ENCODE measurements at regions not wholly inside any gene's neighbourhood (a gene's known extent, or its start where the extent isn't known, plus 50 kb on each side); places are given as distances from the start of the nearest gene placed in this dataset.
"Not testable (repeated sequence)": the region's sequence is repeated elsewhere in the genome, so short reads cannot be mapped to it uniquely, and the experiment has no call there.

GRCh38 chr14:53401646-53402045, 248.5 kb upstream of the DDHD1 start:
- Histone ChIP-seq H4K20me1 (ENCODE audit: insufficient read depth, low read length) (no peaks in the 10 kb centered on the region), H3K4me1 (ENCODE audit: insufficient read depth, low read length) (no peaks in the 10 kb centered on the region), H3K79me2 (ENCODE audit: insufficient read depth, low read length) (0 out of 2 replicates have a peak, but pooled peaks cover 2% of the 10 kb centered on the region), H3K9me3 (ENCODE audit: insufficient read depth, low read length, severe bottlenecking) (no peaks in the 10 kb centered on the region), H3K9ac (ENCODE audit: low read depth, low read length) (no peak overlapping the region), H3K36me3 (ENCODE audit: insufficient read depth, low read length) (no peaks in the 10 kb centered on the region), H3K27ac (ENCODE audit: low read length) (no peak overlapping the region), H3K27me3 (ENCODE audit: insufficient read depth, low read length, poor library complexity) (no peaks in the 10 kb centered on the region), H3K4me3 (ENCODE audit: low read depth in 1 of 2, low read length in 2 of 2) (no peak overlapping the region), H3K4me2 (ENCODE audit: insufficient read depth, low read length) (no peak overlapping the region), H2AFZ (ENCODE audit: low read depth, low read length) (no peak overlapping the region)
- no peak for ATAC-seq (ENCODE audit: insufficient read depth, low read depth)
- no peak for TF ChIP-seq EZH2 (IDR thresholded peaks at IDR 0.05; ENCODE audit: borderline replicate concordance, low read depth, low read length, severe bottlenecking)
- no peak for TF ChIP-seq CTCF (IDR thresholded peaks at IDR 0.05; ENCODE audit: borderline replicate concordance, extremely low read depth, low read length, poor library complexity, severe bottlenecking)
- DNase-seq: no peak

GRCh38 chr14:53399057-53399456, 245.9 kb upstream of the DDHD1 start:
- Histone ChIP-seq H3K4me3 (ENCODE audit: low read depth in 1 of 2, low read length in 2 of 2) (no peak overlapping the region), H3K27ac (ENCODE audit: low read length) (no peak overlapping the region), H4K20me1 (ENCODE audit: insufficient read depth, low read length) (no peaks in the 10 kb centered on the region), H3K27me3 (ENCODE audit: insufficient read depth, low read length, poor library complexity) (no peaks in the 10 kb centered on the region), H3K4me2 (ENCODE audit: insufficient read depth, low read length) (no peak overlapping the region), H2AFZ (ENCODE audit: low read depth, low read length) (no peak overlapping the region), H3K36me3 (ENCODE audit: insufficient read depth, low read length) (peaks cover 4% of the 10 kb centered on the region; the same call in 1 of the 2 replicates), H3K9ac (ENCODE audit: low read depth, low read length) (no peak overlapping the region), H3K9me3 (ENCODE audit: insufficient read depth, low read length, severe bottlenecking) (peaks cover 10% of the 10 kb centered on the region), H3K79me2 (ENCODE audit: insufficient read depth, low read length) (0 out of 2 replicates have a peak, but pooled peaks cover 2% of the 10 kb centered on the region), H3K4me1 (ENCODE audit: insufficient read depth, low read length) (no peaks in the 10 kb centered on the region)
- TF ChIP-seq EZH2 (IDR thresholded peaks at IDR 0.05; ENCODE audit: borderline replicate concordance, low read depth, low read length, severe bottlenecking) (no peak), CTCF (IDR thresholded peaks at IDR 0.05; ENCODE audit: borderline replicate concordance, extremely low read depth, low read length, poor library complexity, severe bottlenecking) (peak; percentile 54)
- ATAC-seq (ENCODE audit: insufficient read depth, low read depth): no peak
- no peak for DNase-seq

- TF ChIP-seq CTCF (IDR thresholded peaks at IDR 0.05; ENCODE audit: borderline replicate concordance, extremely low read depth, low read length, poor library complexity, severe bottlenecking): no peak
- no peak for TF ChIP-seq EZH2 (IDR thresholded peaks at IDR 0.05; ENCODE audit: borderline replicate concordance, low read depth, low read length, severe bottlenecking)
- no peak for ATAC-seq (ENCODE audit: insufficient read depth, low read depth)
These were observed 245.5 kb upstream of the DDHD1 start for GRCh38 chr14:53398616-53399015.

GRCh38 chr14:53395267-53395666, 242.1 kb upstream of the DDHD1 start:
- not testable (repeated sequence) for H2AFZ ChIP-seq (ENCODE audit: low read depth, low read length); H3K27me3 ChIP-seq (ENCODE audit: insufficient read depth, low read length, poor library complexity); H4K20me1 ChIP-seq (ENCODE audit: insufficient read depth, low read length); H3K4me1 ChIP-seq (ENCODE audit: insufficient read depth, low read length); H3K9ac ChIP-seq (ENCODE audit: low read depth, low read length); H3K4me3 ChIP-seq (ENCODE audit: low read depth in 1 of 2, low read length in 2 of 2); H3K27ac ChIP-seq (ENCODE audit: low read length); H3K36me3 ChIP-seq (ENCODE audit: insufficient read depth, low read length); H3K79me2 ChIP-seq (ENCODE audit: insufficient read depth, low read length); ATAC-seq (ENCODE audit: insufficient read depth, low read depth); H3K4me2 ChIP-seq (ENCODE audit: insufficient read depth, low read length)
- DNase-seq: peak; percentile 32
- H3K9me3 ChIP-seq (ENCODE audit: insufficient read depth, low read length, severe bottlenecking): peaks cover 14% of the 10 kb centered on the region

More at GRCh38 chr14:53398616-53399015, 245.5 kb upstream of the DDHD1 start:
- Histone ChIP-seq H3K9me3 (ENCODE audit: insufficient read depth, low read length, severe bottlenecking) (peaks cover 11% of the 10 kb centered on the region), H3K36me3 (ENCODE audit: insufficient read depth, low read length) (peaks cover 4% of the 10 kb centered on the region; the same call in 1 of the 2 replicates), H3K4me1 (ENCODE audit: insufficient read depth, low read length) (no peaks in the 10 kb centered on the region), H3K27ac (ENCODE audit: low read length) (no peak overlapping the region), H3K27me3 (ENCODE audit: insufficient read depth, low read length, poor library complexity) (no peaks in the 10 kb centered on the region), H4K20me1 (ENCODE audit: insufficient read depth, low read length) (no peaks in the 10 kb centered on the region), H3K4me2 (ENCODE audit: insufficient read depth, low read length) (no peak overlapping the region), H3K9ac (ENCODE audit: low read depth, low read length) (no peak overlapping the region), H2AFZ (ENCODE audit: low read depth, low read length) (no peak overlapping the region), H3K79me2 (ENCODE audit: insufficient read depth, low read length) (0 out of 2 replicates have a peak, but pooled peaks cover 2% of the 10 kb centered on the region), H3K4me3 (ENCODE audit: low read depth in 1 of 2, low read length in 2 of 2) (no peak overlapping the region)
- no peak for DNase-seq

All from DND-41 (cell line).